Tibial nerve (tissue), 3 donors: ENCODE measurements at regions not wholly inside any gene's neighbourhood (a gene's known extent, or its start where the extent isn't known, plus 50 kb on each side); places are given as distances from the start of the nearest gene placed in this dataset.

Source experiments
- CTCF ChIP-seq, 5 experiments: fragments of 200-600 bp in 3 of 5; fragments of 450-650 bp in 2 of 5; sonication (generic) in 3 of 5; IDR thresholded peaks; one replicate each; pipeline ENCODE4 v1.5.1; 2016 to 2019; ENCODE audit warnings: antibody characterized with exemption in 5 of 5, mild to moderate bottlenecking in 3 of 5, moderate library complexity in 2 of 5
- POLR2A ChIP-seq, 2 donors: fragments of 450-650 bp; IDR thresholded peaks; one replicate each; pipeline ENCODE4 v1.6.1; 2017; ENCODE audit warnings: antibody characterized with exemption in 2 of 2, mild to moderate bottlenecking in 2 of 2, moderate library complexity in 2 of 2

- TF ChIP-seq POLR2A (IDR thresholded peaks at IDR 0.05), result no peak
- no peak for TF ChIP-seq CTCF (IDR thresholded peaks at IDR 0.05)
Measured at GRCh38 chr9:30932226-30932625, 1452.2 kb upstream of the ACO1 start.
